Endodermal cell (in vitro differentiated cells): ENCODE measurements at regions not wholly inside any gene's neighbourhood (a gene's known extent, or its start where the extent isn't known, plus 50 kb on each side); places are given as distances from the start of the nearest gene placed in this dataset.

Source experiments
- DNase-seq: peaks from one replicate; pipeline ENCODE4 v3.0.0-alpha.2; 2017
- H3K27ac ChIP-seq: 2 replicates; pipeline ENCODE4 v1.5.1; 2013; ENCODE audit warnings: mild to moderate bottlenecking, low read depth, low read length, moderate library complexity
- H3K27me3 ChIP-seq: 2 replicates; pipeline ENCODE4 v1.6.1; 2013; ENCODE audit warnings: mild to moderate bottlenecking, low read length, moderate library complexity; ENCODE audit not compliant: insufficient read depth, control insufficient read depth, poor library complexity, severe bottlenecking
- H3K36me3 ChIP-seq: 2 replicates; pipeline ENCODE4 v1.7.0; 2013; ENCODE audit warnings: mild to moderate bottlenecking, low read length, moderate library complexity; ENCODE audit not compliant: control insufficient read depth, insufficient read depth
- H3K4me1 ChIP-seq: one replicate; pipeline ENCODE4 v1.7.0; 2013; ENCODE audit warnings: low read length; ENCODE audit not compliant: control insufficient read depth, insufficient read depth
- H3K4me3 ChIP-seq: 2 replicates; pipeline ENCODE4 v1.5.1; 2013; ENCODE audit warnings: mild to moderate bottlenecking, low read length, moderate library complexity
- H3K9ac ChIP-seq: 2 replicates; pipeline ENCODE4 v1.6.1; 2013; ENCODE audit warnings: mild to moderate bottlenecking, low read length, moderate library complexity; ENCODE audit not compliant: poor library complexity, severe bottlenecking; ENCODE audit errors: extremely low read depth
- H3K9me3 ChIP-seq: 2 replicates; pipeline ENCODE4 v1.6.1; 2013; ENCODE audit warnings: mild to moderate bottlenecking, low read length, moderate library complexity; ENCODE audit not compliant: control insufficient read depth
- H3K27ac Mint-ChIP-seq: 2 replicates; pipeline ENCODE4 v1.8.0; 2020; ENCODE audit warnings: mixed read lengths
- H3K27me3 Mint-ChIP-seq: 2 replicates; pipeline ENCODE4 v1.8.0; 2021; ENCODE audit warnings: mild to moderate bottlenecking, mixed read lengths; ENCODE audit not compliant: insufficient read depth
- H3K36me3 Mint-ChIP-seq: 2 replicates; pipeline ENCODE4 v1.8.0; 2020; ENCODE audit warnings: low read depth, mixed read lengths
- H3K4me1 Mint-ChIP-seq: 2 replicates; pipeline ENCODE4 v1.8.0; 2020; ENCODE audit warnings: mixed read lengths
- H3K4me3 Mint-ChIP-seq: 2 replicates; pipeline ENCODE4 v1.8.0; 2020; ENCODE audit warnings: mild to moderate bottlenecking, moderate library complexity, mixed read lengths
- H3K9me3 Mint-ChIP-seq: 2 replicates; pipeline ENCODE4 v1.8.0; 2020; ENCODE audit warnings: mild to moderate bottlenecking, mixed read lengths
- CTCF ChIP-seq: fragments of 200-600 bp; sonication (generic); conservative IDR thresholded peaks from 2 replicates; pipeline ENCODE4 v1.5.0; 2021; ENCODE audit warnings: antibody characterized with exemption, mild to moderate bottlenecking
- WGBS, 2 experiments: methylation state at CpG; one replicate each; pipeline versions ENCODE4 v1.1.5 to v1.1.7; 2013; ENCODE audit warnings: missing lambda C conversion rate in 2 of 2, mixed read lengths in 1 of 2; ENCODE audit not compliant: insufficient coverage in 1 of 2, insufficient read length in 1 of 2; 5-methylcytosine and 5-hydroxymethylcytosine counted together

- H3K9me3 Mint-ChIP-seq, result no peaks in the 10 kb centered on the region
- no peaks in the 10 kb centered on the region for H3K9me3 ChIP-seq
- no peak overlapping the region for H3K4me3 Mint-ChIP-seq
- H3K36me3 ChIP-seq, result no peaks in the 10 kb centered on the region
- H3K27me3 ChIP-seq, result no peaks in the 10 kb centered on the region
- H3K27ac ChIP-seq, result no peak overlapping the region
- TF ChIP-seq CTCF, result no peak
- H3K27ac Mint-ChIP-seq, result no peak overlapping the region
- no peaks in the 10 kb centered on the region for H3K27me3 Mint-ChIP-seq
- H3K9ac ChIP-seq, result no peak overlapping the region
- H3K4me1 Mint-ChIP-seq, result peaks cover 35% of the 10 kb centered on the region
- peaks cover 16% of the 10 kb centered on the region for H3K4me1 ChIP-seq
- DNase-seq, result no peak
- H3K36me3 Mint-ChIP-seq, result no peaks in the 10 kb centered on the region
- no peak overlapping the region for H3K4me3 ChIP-seq
Observed at GRCh38 chr1:113283914-113284313, 106.4 kb upstream of the MAGI3 start.

- TF ChIP-seq CTCF, result no peak
- H3K36me3 Mint-ChIP-seq, result no peaks in the 10 kb centered on the region
- no peak overlapping the region for H3K4me3 Mint-ChIP-seq
- Histone ChIP-seq H3K36me3 (no peaks in the 10 kb centered on the region), H3K27ac (no peak overlapping the region), H3K9me3 (no peaks in the 10 kb centered on the region), H3K27me3 (no peaks in the 10 kb centered on the region), H3K4me3 (no peak overlapping the region), H3K9ac (no peak overlapping the region), H3K4me1 (peaks cover 6% of the 10 kb centered on the region)
- H3K27ac Mint-ChIP-seq, result no peak overlapping the region
- H3K4me1 Mint-ChIP-seq, result peaks cover 19% of the 10 kb centered on the region
- H3K27me3 Mint-ChIP-seq, result peaks cover 2% of the 10 kb centered on the region
- no peak for DNase-seq
- WGBS, 2 experiments, result 95 to 100% methylated on average over 1 of the region's 1 CpG
- no peaks in the 10 kb centered on the region for H3K9me3 Mint-ChIP-seq
Observed at GRCh38 chr1:113286156-113286555, 104.2 kb upstream of the MAGI3 start.

GRCh38 chr1:113291777-113292602 is 98.3 kb upstream of the MAGI3 start:
- Mint-ChIP-seq H3K4me1 (peaks cover 2% of the 10 kb centered on the region), H3K4me3 (no peak overlapping the region), H3K27ac (no peak overlapping the region), H3K36me3 (no peaks in the 10 kb centered on the region), H3K27me3 (peaks cover 2% of the 10 kb centered on the region), H3K9me3 (no peaks in the 10 kb centered on the region)
- no peak overlapping the region for H3K27ac ChIP-seq
- no peak for TF ChIP-seq CTCF
- H3K36me3 ChIP-seq, result no peaks in the 10 kb centered on the region
- H3K4me3 ChIP-seq, result no peak overlapping the region
- no peak overlapping the region for H3K9ac ChIP-seq
- H3K27me3 ChIP-seq, result no peaks in the 10 kb centered on the region
- 94 to 95% methylated on average over 7 to 9 of the region's 9 CpGs for WGBS, 2 experiments
- H3K4me1 ChIP-seq, result no peaks in the 10 kb centered on the region
- DNase-seq, result no peak
- H3K9me3 ChIP-seq, result no peaks in the 10 kb centered on the region
